ENCODE measurements at regions not wholly inside any gene's neighbourhood (a gene's known extent, or its start where the extent isn't known, plus 50 kb on each side); places are given as distances from the start of the nearest gene placed in this dataset.

GRCh38 chr5:91741764-91742505 lies 358.8 kb upstream of the ARRDC3 start:
- no peak for TF ChIP-seq CTCF (conservative IDR thresholded peaks at IDR 0.05; ENCODE audit: low read length)
- TF ChIP-seq EZH2phosphoT487 (IDR thresholded peaks at IDR 0.05; ENCODE audit: borderline replicate concordance), result no peak

Measured in Loucy (cell line).